WTC11 (cell line): ENCODE measurements at regions not wholly inside any gene's neighbourhood (a gene's known extent, or its start where the extent isn't known, plus 50 kb on each side); places are given as distances from the start of the nearest gene placed in this dataset.

Experiments used
- HMGA2 ChIP-seq: fragments of 250-450 bp; sonication (Bioruptor Pico); IDR thresholded peaks from 2 replicates; pipeline ENCODE4 v1.4.0; 2021; ENCODE audit warnings: mild to moderate bottlenecking, moderate library complexity
- TF ChIP-seq, protein P1 (sequence below): fragments of 200-600 bp; IDR thresholded peaks from 2 replicates; pipeline ENCODE4 v1.8.0; 2022; ENCODE audit warnings: antibody characterized with exemption

DNA sequence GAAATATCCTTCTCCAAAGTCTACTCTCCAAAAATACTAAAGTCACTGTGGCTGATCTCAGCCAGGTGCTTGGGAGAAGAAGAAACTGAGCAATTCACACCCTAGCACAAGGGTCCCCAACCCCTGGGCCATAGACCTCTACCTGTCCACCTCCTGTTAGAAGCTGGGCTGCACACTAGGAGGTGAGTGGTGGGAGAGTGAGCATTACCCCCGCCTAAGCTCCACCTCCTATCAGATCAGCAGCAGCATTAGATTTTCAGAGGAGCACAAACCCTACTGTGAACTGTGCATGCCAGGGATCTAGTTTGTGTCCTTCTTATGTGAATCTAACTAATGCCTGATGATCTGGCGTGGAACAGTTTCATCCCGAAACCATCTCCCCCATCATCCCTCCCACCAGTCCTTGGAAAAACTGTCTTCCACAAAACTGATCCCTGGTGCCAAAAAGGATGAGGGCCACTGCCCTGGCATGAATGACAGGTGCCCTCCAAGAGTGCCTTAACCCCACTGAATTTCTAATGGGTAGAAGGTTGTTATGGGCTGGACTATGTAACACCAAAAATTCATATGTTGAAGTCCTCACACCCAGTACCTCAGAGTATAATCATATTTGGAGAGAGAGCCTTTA, 109.2 kb upstream of the CDYL start:
- TF ChIP-seq, protein P1, sequence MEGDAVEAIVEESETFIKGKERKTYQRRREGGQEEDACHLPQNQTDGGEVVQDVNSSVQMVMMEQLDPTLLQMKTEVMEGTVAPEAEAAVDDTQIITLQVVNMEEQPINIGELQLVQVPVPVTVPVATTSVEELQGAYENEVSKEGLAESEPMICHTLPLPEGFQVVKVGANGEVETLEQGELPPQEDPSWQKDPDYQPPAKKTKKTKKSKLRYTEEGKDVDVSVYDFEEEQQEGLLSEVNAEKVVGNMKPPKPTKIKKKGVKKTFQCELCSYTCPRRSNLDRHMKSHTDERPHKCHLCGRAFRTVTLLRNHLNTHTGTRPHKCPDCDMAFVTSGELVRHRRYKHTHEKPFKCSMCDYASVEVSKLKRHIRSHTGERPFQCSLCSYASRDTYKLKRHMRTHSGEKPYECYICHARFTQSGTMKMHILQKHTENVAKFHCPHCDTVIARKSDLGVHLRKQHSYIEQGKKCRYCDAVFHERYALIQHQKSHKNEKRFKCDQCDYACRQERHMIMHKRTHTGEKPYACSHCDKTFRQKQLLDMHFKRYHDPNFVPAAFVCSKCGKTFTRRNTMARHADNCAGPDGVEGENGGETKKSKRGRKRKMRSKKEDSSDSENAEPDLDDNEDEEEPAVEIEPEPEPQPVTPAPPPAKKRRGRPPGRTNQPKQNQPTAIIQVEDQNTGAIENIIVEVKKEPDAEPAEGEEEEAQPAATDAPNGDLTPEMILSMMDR = no peak
- no peak for TF ChIP-seq HMGA2
